ENCODE measurements at regions not wholly inside any gene's neighbourhood (a gene's known extent, or its start where the extent isn't known, plus 50 kb on each side); places are given as distances from the start of the nearest gene placed in this dataset.

- no peaks in the 10 kb centered on the region for H3K36me3 ChIP-seq (ENCODE audit: control insufficient read depth in 2 of 2, extremely low read depth in 1 of 2, insufficient read depth in 2 of 2, low read length in 2 of 2)
- no peak overlapping the region for H3K27ac ChIP-seq (ENCODE audit: insufficient read depth, low read depth, low read length)
- H2AFZ ChIP-seq (ENCODE audit: low read depth, low read length), result no peak overlapping the region
- intact Hi-C loops (cut with micrococcal nuclease) (no loop called here), dilution Hi-C loops (cut with MboI; ENCODE audit: extremely low pct_ligation_motif_present, low sequenced_read_pairs) (no loop called here)
- H3K9ac ChIP-seq (replicated peaks; ENCODE audit: extremely low read depth, insufficient read depth, low read length), result no peak overlapping the region
- no TSS peak for BruUV-seq (replicated peaks)
- POLR2A ChIA-PET, result no interaction called here
- H3K9me1 ChIP-seq (replicated peaks; ENCODE audit: control insufficient read depth, extremely low read depth, insufficient read depth, low read length), result no peaks in the 10 kb centered on the region
- FAIRE-seq (no peak), DNase-seq (ENCODE audit: low read depth, low spot score) (no peak)
- TF ChIP-seq GATA2 (IDR thresholded peaks at IDR 0.05; ENCODE audit: insufficient read depth, insufficient read length, low read depth, low read length), result no peak
- no peak for TF ChIP-seq MYC (IDR thresholded peaks at IDR 0.05; ENCODE audit: low read depth, low read length)
- no peak for TF ChIP-seq POLR2AphosphoS5 (IDR thresholded peaks at IDR 0.05; ENCODE audit: insufficient read depth, low read depth, low read length)
- TF ChIP-seq EZH2 (IDR thresholded peaks at IDR 0.05; ENCODE audit: borderline replicate concordance, low read depth, low read length, severe bottlenecking), result no peak
- TF ChIP-seq JUN (IDR thresholded peaks at IDR 0.05; ENCODE audit: borderline replicate concordance, insufficient read depth, insufficient read length, low read depth), result no peak
- no peak for TF ChIP-seq POLR2A (IDR thresholded peaks at IDR 0.05; ENCODE audit: low read depth, low read length)
- no peak for TF ChIP-seq MAX (IDR thresholded peaks at IDR 0.05; ENCODE audit: insufficient read depth, insufficient read length)
- no peak for TF ChIP-seq FOS (IDR thresholded peaks at IDR 0.05; ENCODE audit: borderline replicate concordance, insufficient read depth, low read length)
- TF ChIP-seq CTCF (IDR thresholded peaks at IDR 0.05; ENCODE audit: extremely low read depth in 1 of 2, insufficient read depth in 1 of 2, low read depth in 1 of 2, low read length in 2 of 2), result no peak
- CTCF ChIA-PET, result interaction anchor here (1.3 kb wide), 1 partner anchor 9 kb away, joined by 3 read pairs; no protein-coding TSS in a partner anchor
- no peaks in the 10 kb centered on the region for H3K79me2 ChIP-seq (ENCODE audit: control insufficient read depth, insufficient read depth, low read length)
- no peaks in the 10 kb centered on the region for H3K4me1 ChIP-seq (ENCODE audit: control insufficient read depth, extremely low read depth, insufficient read depth, low read length)
- peaks cover 6 to 9% of the 10 kb centered on the region in 2 experiments for H3K27me3 ChIP-seq (ENCODE audit: control insufficient read depth in 2 of 2, insufficient read depth in 2 of 2, low read length in 2 of 2)
- no peaks in the 10 kb centered on the region for H3K9me3 ChIP-seq (replicated peaks; ENCODE audit: control insufficient read depth, insufficient read depth, low read length)
- H3K4me2 ChIP-seq (ENCODE audit: insufficient read depth, low read length), result no peak overlapping the region
- H3K4me3 ChIP-seq (replicated peaks in 1 of 3; ENCODE audit: insufficient read depth in 1 of 3, low read depth in 1 of 3, low read length in 3 of 3), result no peak overlapping the region
- H4K20me1 ChIP-seq (replicated peaks; ENCODE audit: control insufficient read depth, extremely low read depth, insufficient read depth, low read length), result no peaks in the 10 kb centered on the region
These were observed 56.4 kb downstream of the KCNF1 start for GRCh38 chr2:10968176-10968575.
